GM12873 (cell line): ENCODE measurements at regions not wholly inside any gene's neighbourhood (a gene's known extent, or its start where the extent isn't known, plus 50 kb on each side); places are given as distances from the start of the nearest gene placed in this dataset.

Experiments
- TF ChIP-seq, protein P1 (sequence below): IDR thresholded peaks from 2 replicates; pipeline ENCODE4 v1.5.1; 2012; ENCODE audit warnings: low read depth, mild to moderate bottlenecking, moderate library complexity, low read length, control low read depth; ENCODE audit not compliant: insufficient read depth; ENCODE audit errors: missing control alignments

DNA sequence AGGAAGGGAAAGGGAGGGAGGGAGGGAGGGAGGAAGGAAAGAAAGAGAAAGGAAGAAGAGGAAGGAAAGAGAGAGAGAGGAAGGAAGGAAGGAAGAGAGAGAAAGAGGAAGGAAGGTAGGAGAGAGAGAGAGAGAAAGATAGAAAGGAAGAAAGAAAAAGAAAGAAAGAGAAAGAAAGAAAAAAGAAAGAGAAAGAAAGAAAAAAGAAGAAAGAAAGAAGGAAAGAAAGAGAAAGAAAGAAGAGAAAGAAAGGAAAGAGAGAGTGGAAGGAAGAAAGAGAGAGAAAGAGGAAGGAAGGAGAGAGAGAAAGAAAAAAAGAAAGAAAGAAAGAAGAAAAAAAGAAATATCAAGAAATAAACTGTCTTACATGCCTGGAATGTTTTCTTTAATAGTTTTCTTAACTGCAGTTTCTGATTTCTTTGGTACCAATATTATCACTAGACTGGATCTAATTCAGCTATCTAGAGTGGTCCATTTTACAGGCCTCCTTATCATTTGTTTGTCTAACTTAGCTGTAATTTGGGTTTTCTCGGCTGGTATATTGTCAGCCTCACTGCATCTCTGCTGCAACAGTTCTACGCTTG, 59.6 kb upstream of the MBOAT2 start:
- TF ChIP-seq, protein P1, sequence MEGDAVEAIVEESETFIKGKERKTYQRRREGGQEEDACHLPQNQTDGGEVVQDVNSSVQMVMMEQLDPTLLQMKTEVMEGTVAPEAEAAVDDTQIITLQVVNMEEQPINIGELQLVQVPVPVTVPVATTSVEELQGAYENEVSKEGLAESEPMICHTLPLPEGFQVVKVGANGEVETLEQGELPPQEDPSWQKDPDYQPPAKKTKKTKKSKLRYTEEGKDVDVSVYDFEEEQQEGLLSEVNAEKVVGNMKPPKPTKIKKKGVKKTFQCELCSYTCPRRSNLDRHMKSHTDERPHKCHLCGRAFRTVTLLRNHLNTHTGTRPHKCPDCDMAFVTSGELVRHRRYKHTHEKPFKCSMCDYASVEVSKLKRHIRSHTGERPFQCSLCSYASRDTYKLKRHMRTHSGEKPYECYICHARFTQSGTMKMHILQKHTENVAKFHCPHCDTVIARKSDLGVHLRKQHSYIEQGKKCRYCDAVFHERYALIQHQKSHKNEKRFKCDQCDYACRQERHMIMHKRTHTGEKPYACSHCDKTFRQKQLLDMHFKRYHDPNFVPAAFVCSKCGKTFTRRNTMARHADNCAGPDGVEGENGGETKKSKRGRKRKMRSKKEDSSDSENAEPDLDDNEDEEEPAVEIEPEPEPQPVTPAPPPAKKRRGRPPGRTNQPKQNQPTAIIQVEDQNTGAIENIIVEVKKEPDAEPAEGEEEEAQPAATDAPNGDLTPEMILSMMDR, result no peak

DNA sequence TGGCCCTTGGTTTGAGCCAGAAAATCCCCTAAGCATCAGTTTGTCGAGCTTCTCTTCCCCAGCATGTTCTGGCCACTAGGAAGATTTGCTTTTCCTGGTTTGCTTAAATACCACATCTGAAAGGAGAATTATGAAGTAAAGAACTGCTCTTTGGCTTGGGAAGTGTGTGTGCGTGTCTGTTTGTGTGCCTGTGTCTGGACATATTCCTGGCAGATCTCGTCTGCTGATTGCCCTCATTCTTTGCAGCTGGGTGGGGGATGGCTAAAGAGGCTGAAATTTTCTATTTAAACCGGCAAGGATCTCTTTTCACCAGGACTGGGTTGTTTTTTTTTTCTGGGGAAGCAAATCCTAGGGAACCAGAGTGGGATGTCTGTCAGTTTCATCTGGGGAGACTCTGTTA, 57.3 kb upstream of the MBOAT2 start:
- TF ChIP-seq, protein P1, result no peak

DNA sequence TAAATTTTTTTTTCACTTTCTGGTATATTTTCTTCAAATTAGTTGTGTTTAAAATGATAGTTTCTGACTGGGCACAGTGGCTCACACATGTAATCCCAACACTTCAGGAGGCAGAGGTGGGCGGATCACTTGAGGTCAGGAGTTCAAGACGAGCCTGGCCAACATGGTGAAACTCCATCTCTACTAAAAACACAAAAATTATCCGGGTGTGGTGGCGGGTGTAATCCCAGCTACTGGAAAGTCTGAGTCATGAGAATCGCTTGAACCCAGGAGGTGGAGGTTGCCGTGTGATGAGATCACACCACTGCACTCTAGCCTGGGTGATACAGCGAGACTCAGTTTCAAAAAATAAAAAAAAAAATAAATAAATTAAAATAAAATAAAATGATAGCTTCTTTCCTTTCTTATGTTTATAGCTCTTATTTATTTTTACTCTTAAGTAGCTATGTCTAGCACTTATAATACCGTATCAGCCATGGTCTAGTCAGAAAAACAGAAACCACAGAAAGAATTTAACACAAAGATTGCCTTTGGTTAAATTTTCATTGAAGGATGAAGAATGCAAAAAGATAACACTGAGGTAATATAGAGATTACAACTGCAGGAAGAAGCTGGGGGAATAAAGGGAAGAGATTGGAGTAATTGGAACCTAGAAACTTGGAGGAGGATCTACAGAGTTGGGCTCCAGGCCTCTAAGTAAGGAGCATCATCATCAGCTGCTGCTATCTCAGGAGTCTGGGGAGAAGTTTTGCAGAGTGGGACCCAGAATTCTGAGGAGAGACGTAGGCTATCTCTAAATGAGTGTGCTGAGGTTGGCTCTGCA, 54.7 kb upstream of the MBOAT2 start:
- TF ChIP-seq, protein P1, result no peak

DNA sequence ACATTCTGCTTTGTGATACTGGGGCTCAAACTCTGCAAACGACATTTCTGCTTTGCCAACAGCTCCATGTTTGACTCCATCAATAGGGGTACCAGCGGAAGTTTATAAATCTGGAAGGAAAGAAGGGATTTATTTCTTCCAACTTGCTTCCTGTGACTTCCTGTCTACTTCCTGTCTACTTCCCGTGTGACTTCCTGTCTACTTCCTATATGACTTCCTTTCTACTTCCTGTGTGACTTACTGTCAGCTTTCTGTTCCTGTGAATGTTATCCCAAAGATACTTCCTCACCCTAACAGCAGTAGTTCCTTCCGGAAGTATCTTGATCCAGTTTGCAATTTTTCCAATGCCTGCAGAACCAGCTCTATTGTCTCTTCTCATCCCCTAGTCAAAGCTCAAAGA, 52.0 kb upstream of the MBOAT2 start:
- TF ChIP-seq, protein P1, result no peak

DNA sequence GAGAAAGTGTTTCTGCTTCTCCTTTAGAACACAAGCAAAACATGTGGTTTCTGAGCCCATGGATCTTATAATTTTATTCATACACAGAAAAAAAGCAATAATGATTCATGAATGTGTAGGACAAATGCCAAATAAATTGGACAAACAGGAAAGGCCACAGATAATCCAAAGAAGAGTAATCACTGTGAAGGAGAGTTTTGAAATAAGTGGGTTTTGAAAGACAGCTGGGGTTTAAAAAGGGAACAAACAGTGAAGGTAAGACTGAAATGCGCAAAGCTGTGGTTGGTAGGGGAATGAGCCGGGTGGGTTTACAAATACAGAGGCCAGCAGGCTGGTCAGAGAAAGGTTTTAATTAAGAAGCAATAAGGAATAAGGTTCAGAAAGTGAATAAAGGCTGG, 50.0 kb upstream of the MBOAT2 start:
- TF ChIP-seq, protein P1, result no peak
